Lower leg skin (tissue), 3 donors: ENCODE measurements at regions not wholly inside any gene's neighbourhood (a gene's known extent, or its start where the extent isn't known, plus 50 kb on each side); places are given as distances from the start of the nearest gene placed in this dataset.

Source experiments
- POLR2A ChIP-seq, 2 donors: fragments of 450-650 bp; IDR thresholded peaks; one replicate each; pipeline ENCODE4 v1.6.1; 2016 to 2017; ENCODE audit warnings: antibody characterized with exemption in 2 of 2, mild to moderate bottlenecking in 1 of 2, moderate library complexity in 1 of 2
- TF ChIP-seq, protein P1 (sequence below), 3 donors: fragments of 450-650 bp; IDR thresholded peaks; one replicate each; pipeline ENCODE4 v1.5.1; 2016; ENCODE audit warnings: antibody characterized with exemption in 3 of 3, mild to moderate bottlenecking in 3 of 3, moderate library complexity in 2 of 3

- TF ChIP-seq, protein P1, sequence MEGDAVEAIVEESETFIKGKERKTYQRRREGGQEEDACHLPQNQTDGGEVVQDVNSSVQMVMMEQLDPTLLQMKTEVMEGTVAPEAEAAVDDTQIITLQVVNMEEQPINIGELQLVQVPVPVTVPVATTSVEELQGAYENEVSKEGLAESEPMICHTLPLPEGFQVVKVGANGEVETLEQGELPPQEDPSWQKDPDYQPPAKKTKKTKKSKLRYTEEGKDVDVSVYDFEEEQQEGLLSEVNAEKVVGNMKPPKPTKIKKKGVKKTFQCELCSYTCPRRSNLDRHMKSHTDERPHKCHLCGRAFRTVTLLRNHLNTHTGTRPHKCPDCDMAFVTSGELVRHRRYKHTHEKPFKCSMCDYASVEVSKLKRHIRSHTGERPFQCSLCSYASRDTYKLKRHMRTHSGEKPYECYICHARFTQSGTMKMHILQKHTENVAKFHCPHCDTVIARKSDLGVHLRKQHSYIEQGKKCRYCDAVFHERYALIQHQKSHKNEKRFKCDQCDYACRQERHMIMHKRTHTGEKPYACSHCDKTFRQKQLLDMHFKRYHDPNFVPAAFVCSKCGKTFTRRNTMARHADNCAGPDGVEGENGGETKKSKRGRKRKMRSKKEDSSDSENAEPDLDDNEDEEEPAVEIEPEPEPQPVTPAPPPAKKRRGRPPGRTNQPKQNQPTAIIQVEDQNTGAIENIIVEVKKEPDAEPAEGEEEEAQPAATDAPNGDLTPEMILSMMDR (IDR thresholded peaks at IDR 0.05) = no peak
- no peak for TF ChIP-seq POLR2A (IDR thresholded peaks at IDR 0.05)
Observed at GRCh38 chr10:71068861-71069271, 143.5 kb upstream of the UNC5B start.
